PC-9 (cell line): ENCODE measurements at regions not wholly inside any gene's neighbourhood (a gene's known extent, or its start where the extent isn't known, plus 50 kb on each side); places are given as distances from the start of the nearest gene placed in this dataset.

Source experiments
- BruUV-seq: library from RNA; stranded (reverse); fragments of 400-500 nt; replicated peaks from 2 replicates; lab custom pipeline; 2021; lab: Mats Ljungman, UMichigan
- CTCF ChIA-PET: fragments of 300-600 bp; sonication (Branson Sonifier 250); formaldehyde crosslinking; loops from one replicate; lab custom pipeline; 2022; ENCODE audit warnings: antibody characterized with exemption; lab: Charles Lee
- POLR2A ChIA-PET: fragments of 300-600 bp; sonication (Branson Sonifier 250); formaldehyde crosslinking; loops from one replicate; lab custom pipeline; 2022; ENCODE audit warnings: antibody characterized with exemption; ENCODE audit not compliant: unreplicated experiment; lab: Charles Lee
- DNase-seq, 2 experiments: peaks; one replicate each; pipeline versions ENCODE4 v3.0.0 to v3.0.0-alpha.2; 2015 to 2022; ENCODE audit warnings: mixed read lengths in 1 of 2
- H2AFZ ChIP-seq: fragments of 200-600 bp; sonication (generic); 2 replicates; pipeline ENCODE4 v1.8.1; 2017; ENCODE audit warnings: antibody characterized with exemption
- H3F3A ChIP-seq: fragments of 200-600 bp; sonication (generic); 2 replicates; pipeline ENCODE4 v1.8.1; 2017; ENCODE audit warnings: antibody characterized with exemption, mild to moderate bottlenecking, low read depth; ENCODE audit not compliant: insufficient read depth
- H3K27ac ChIP-seq: fragments of 200-600 bp; sonication (generic); 2 replicates; pipeline ENCODE4 v1.6.1; 2016; ENCODE audit warnings: mixed run types
- H3K27me3 ChIP-seq: fragments of 200-600 bp; sonication (generic); 2 replicates; pipeline ENCODE4 v1.6.1; 2016; ENCODE audit warnings: low read depth, mixed run types; ENCODE audit not compliant: insufficient read depth
- H3K36me3 ChIP-seq: fragments of 200-600 bp; sonication (generic); 2 replicates; pipeline ENCODE4 v1.6.1; 2016; ENCODE audit warnings: low read depth, mixed run types
- H3K4me1 ChIP-seq: fragments of 200-600 bp; sonication (generic); replicated peaks from 2 replicates; pipeline ENCODE4 v1.6.1; 2016; ENCODE audit warnings: mixed run types; ENCODE audit not compliant: insufficient read depth
- H3K4me2 ChIP-seq: fragments of 200-600 bp; sonication (generic); 2 replicates; pipeline ENCODE4 v1.6.1; 2017; ENCODE audit warnings: mixed run types
- H3K4me3 ChIP-seq: fragments of 200-600 bp; sonication (generic); 2 replicates; pipeline ENCODE4 v1.6.1; 2016; ENCODE audit warnings: mixed run types
- H3K79me2 ChIP-seq: fragments of 200-600 bp; sonication (generic); 2 replicates; pipeline ENCODE4 v1.6.1; 2017; ENCODE audit warnings: low read depth, mixed run types
- H3K9me2 ChIP-seq: fragments of 200-600 bp; sonication (generic); 2 replicates; pipeline ENCODE4 v1.8.1; 2017; ENCODE audit warnings: mild to moderate bottlenecking; ENCODE audit not compliant: insufficient read depth
- H3K9me3 ChIP-seq: fragments of 200-600 bp; sonication (generic); 2 replicates; pipeline ENCODE4 v1.8.1; 2016; ENCODE audit warnings: low read depth; ENCODE audit not compliant: insufficient read depth
- H4K20me1 ChIP-seq: fragments of 200-600 bp; sonication (generic); 2 replicates; pipeline ENCODE4 v1.8.1; 2017; ENCODE audit not compliant: insufficient read depth
- CTCF ChIP-seq: fragments of 200-600 bp; sonication (generic); conservative IDR thresholded peaks from 2 replicates; pipeline ENCODE4 v1.6.1; 2017; ENCODE audit warnings: mixed run types, antibody characterized with exemption, mild to moderate bottlenecking, moderate library complexity
- EZH2 ChIP-seq: fragments of 200-600 bp; sonication (generic); IDR thresholded peaks from 2 replicates; pipeline ENCODE4 v1.8.0; 2017; ENCODE audit warnings: antibody characterized with exemption, low read depth
- intact Hi-C: fragments of 100-400 bp; cut with micrococcal nuclease; formaldehyde crosslinking; loops from one replicate; pipeline ENCODE4 v1.10.0; 2022; ENCODE audit not compliant: unreplicated experiment

- H2AFZ ChIP-seq = no peak overlapping the region
- H3K4me2 ChIP-seq = no peak overlapping the region
- no peak overlapping the region for H3K27ac ChIP-seq
- peaks cover 43% of the 10 kb centered on the region for H3K27me3 ChIP-seq
- H3K79me2 ChIP-seq = no peaks in the 10 kb centered on the region
- peaks cover 4% of the 10 kb centered on the region; the same call in 1 of the 2 replicates for H3K9me2 ChIP-seq
- H3K4me3 ChIP-seq = no peak overlapping the region
- no peak for DNase-seq
- no peaks in the 10 kb centered on the region for H3F3A ChIP-seq
- BruUV-seq = no TSS peak
- ChIA-PET CTCF (no interaction called here), POLR2A (no interaction called here)
- intact Hi-C loops = no loop called here
- no peaks in the 10 kb centered on the region for H3K4me1 ChIP-seq
- H3K9me3 ChIP-seq = no peaks in the 10 kb centered on the region
- H3K36me3 ChIP-seq = no peaks in the 10 kb centered on the region
- TF ChIP-seq CTCF = no peak
- TF ChIP-seq EZH2 = no peak
- H4K20me1 ChIP-seq = no peaks in the 10 kb centered on the region
Observed at GRCh38 chr7:42761486-42761885, 150.4 kb downstream of the C7orf25 start.

- Histone ChIP-seq H3K79me2 (no peaks in the 10 kb centered on the region), H3F3A (no peaks in the 10 kb centered on the region), H3K4me3 (no peak overlapping the region), H3K9me2 (peaks cover 4% of the 10 kb centered on the region; the same call in 1 of the 2 replicates), H3K27me3 (peaks cover 15% of the 10 kb centered on the region), H3K4me2 (no peak overlapping the region), H3K9me3 (no peaks in the 10 kb centered on the region), H2AFZ (no peak overlapping the region), H3K36me3 (no peaks in the 10 kb centered on the region), H4K20me1 (no peaks in the 10 kb centered on the region), H3K27ac (no peak overlapping the region), H3K4me1 (no peaks in the 10 kb centered on the region)
- ChIA-PET CTCF (no interaction called here), POLR2A (interaction anchor here (0.6 kb wide), 1 partner anchor 743 kb away, joined by 3 read pairs; no protein-coding TSS in a partner anchor)
- intact Hi-C loops = no loop called here
- BruUV-seq = no TSS peak
- TF ChIP-seq CTCF = no peak
- no peak for TF ChIP-seq EZH2
- no peak for DNase-seq
Observed at GRCh38 chr7:42758124-42758523, 153.7 kb downstream of the C7orf25 start.

GRCh38 chr7:42756841-42757240, 155.0 kb downstream of the C7orf25 start:
- Histone ChIP-seq H4K20me1 (no peaks in the 10 kb centered on the region), H3K27me3 (peaks cover 6% of the 10 kb centered on the region), H3K9me2 (peaks cover 4% of the 10 kb centered on the region; the same call in 1 of the 2 replicates), H3K27ac (no peak overlapping the region), H3K4me3 (no peak overlapping the region), H3K4me1 (no peaks in the 10 kb centered on the region), H3K4me2 (no peak overlapping the region), H3K9me3 (no peaks in the 10 kb centered on the region), H3K36me3 (no peaks in the 10 kb centered on the region), H3K79me2 (no peaks in the 10 kb centered on the region), H2AFZ (no peak overlapping the region), H3F3A (no peaks in the 10 kb centered on the region)
- no TSS peak for BruUV-seq
- POLR2A ChIA-PET = no interaction called here
- no peak for TF ChIP-seq EZH2
- CTCF ChIA-PET = no interaction called here
- intact Hi-C loops = no loop called here
- DNase-seq = no peak

- Histone ChIP-seq H3K4me1 (no peaks in the 10 kb centered on the region), H3F3A (no peaks in the 10 kb centered on the region), H3K4me3 (no peak overlapping the region), H4K20me1 (no peaks in the 10 kb centered on the region), H3K9me2 (no peaks in the 10 kb centered on the region; the same call in 1 of the 2 replicates), H3K27ac (no peak overlapping the region), H3K9me3 (no peaks in the 10 kb centered on the region), H2AFZ (no peak overlapping the region), H3K36me3 (no peaks in the 10 kb centered on the region), H3K4me2 (no peak overlapping the region), H3K27me3 (no peaks in the 10 kb centered on the region), H3K79me2 (no peaks in the 10 kb centered on the region)
- no peak for DNase-seq
- ChIA-PET POLR2A (no interaction called here), CTCF (no interaction called here)
- TF ChIP-seq CTCF (no peak), EZH2 (no peak)
- intact Hi-C loops = no loop called here
- no TSS peak for BruUV-seq
Observed at GRCh38 chr7:42753811-42754363, 158.0 kb downstream of the C7orf25 start.
